Esophagus squamous epithelium (tissue), 5 donors: ENCODE measurements at regions not wholly inside any gene's neighbourhood (a gene's known extent, or its start where the extent isn't known, plus 50 kb on each side); places are given as distances from the start of the nearest gene placed in this dataset.

Experiments used
- DNase-seq: peaks from one replicate; lab custom pipeline; 2025; lab: John Stamatoyannopoulos, UW
- H3K27ac ChIP-seq, 4 donors: fragments of 200-600 bp; sonication (generic); one replicate each; pipeline ENCODE4 v1.5.1; 2016 to 2019; ENCODE audit warnings: mild to moderate bottlenecking in 1 of 4
- H3K27me3 ChIP-seq, 4 donors: fragments of 200-600 bp; sonication (generic); 1 replicate in 3 of 4; 2 replicates in 1 of 4; pipeline versions ENCODE4 v1.5.1 to v1.6.0; 2017 to 2021; ENCODE audit warnings: antibody characterized with exemption in 1 of 4
- H3K36me3 ChIP-seq, 3 donors: fragments of 200-600 bp; sonication (generic); one replicate each; pipeline ENCODE4 v1.5.1; 2016 to 2019
- H3K4me1 ChIP-seq, 3 donors: fragments of 200-600 bp; sonication (generic); one replicate each; pipeline ENCODE4 v1.5.1; 2017 to 2019
- H3K4me3 ChIP-seq, 4 donors: fragments of 200-600 bp; sonication (generic); 1 replicate in 3 of 4; 2 replicates in 1 of 4; pipeline ENCODE4 v1.5.1; 2016 to 2019; ENCODE audit warnings: mild to moderate bottlenecking in 2 of 4, moderate library complexity in 1 of 4
- H3K9me3 ChIP-seq, 3 donors: fragments of 200-600 bp; sonication (generic); one replicate each; pipeline ENCODE4 v1.5.1; 2016 to 2019
- POLR2A ChIP-seq, 4 donors: fragments of 450-650 bp; IDR thresholded peaks; one replicate each; pipeline ENCODE4 v1.6.1; 2017; ENCODE audit warnings: antibody characterized with exemption in 4 of 4, mild to moderate bottlenecking in 4 of 4, moderate library complexity in 3 of 4
- WGBS, 2 donors: methylation state at CpG; one replicate each; pipeline ENCODE4 v1.1.5; 2018; 5-methylcytosine and 5-hydroxymethylcytosine counted together
- intact Hi-C: fragments of 100-400 bp; cut with DNase I; formaldehyde crosslinking; loops from one replicate; pipeline ENCODE4 v1.15.0; 2022
- TF ChIP-seq, protein P1 (sequence below), 6 experiments: fragments of 450-650 bp in 4 of 6; fragments of 200-600 bp in 2 of 6; sonication (generic) in 2 of 6; IDR thresholded peaks; one replicate each; pipeline ENCODE4 v1.5.1; 2016 to 2019; ENCODE audit warnings: antibody characterized with exemption in 6 of 6, mild to moderate bottlenecking in 4 of 6, moderate library complexity in 4 of 6
- donor health status: DM: yes; HTN: yes; CAD: no.

DNA sequence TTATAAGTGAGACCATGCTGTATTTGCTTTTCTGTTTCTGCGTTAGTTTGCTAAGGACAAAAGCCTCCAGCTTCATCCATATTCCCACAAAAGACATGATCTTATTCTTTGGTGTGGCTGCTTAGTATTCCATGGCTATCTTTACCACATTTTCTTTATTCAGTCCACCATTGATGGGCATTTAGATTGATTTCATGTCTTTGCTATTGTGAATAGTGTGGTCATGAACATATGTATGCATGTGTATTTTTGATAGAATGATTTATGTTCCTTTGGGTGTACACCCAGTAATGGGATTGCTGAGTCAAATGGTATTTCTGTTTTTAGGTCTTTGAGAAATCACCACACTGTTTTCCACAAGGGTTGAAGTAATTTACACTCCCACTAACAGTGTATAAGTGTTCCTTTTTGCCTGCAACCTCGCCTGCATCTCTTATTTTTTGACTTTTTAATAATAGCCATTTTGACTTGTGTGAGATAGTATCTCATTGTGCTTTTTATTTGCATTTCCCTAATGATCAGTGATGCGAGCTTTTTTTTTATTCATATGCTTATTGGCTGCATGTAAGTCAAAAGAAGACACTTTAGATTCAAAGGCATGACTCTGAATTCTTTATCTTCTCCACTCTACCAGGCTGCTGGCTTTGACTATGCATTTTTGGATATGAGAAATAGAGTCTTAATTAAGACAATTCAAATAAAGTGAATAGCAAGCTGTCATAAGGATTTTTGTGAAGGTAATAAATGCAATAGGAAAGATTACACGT lies 183.3 kb upstream of the SYNPR start:
- DNase-seq: no peak
- WGBS, 2 donors: 42 to 58% methylated on average over 4 of the region's 4 CpGs
- H3K27me3 ChIP-seq: no peaks in the 10 kb centered on the region
- no peaks in the 10 kb centered on the region for H3K4me1 ChIP-seq
- H3K4me3 ChIP-seq: no peak overlapping the region
- no peak overlapping the region for H3K27ac ChIP-seq
- H3K36me3 ChIP-seq: no peaks in the 10 kb centered on the region
- H3K9me3 ChIP-seq: no peaks in the 10 kb centered on the region
- intact Hi-C loops: no loop called here
- TF ChIP-seq, protein P1, sequence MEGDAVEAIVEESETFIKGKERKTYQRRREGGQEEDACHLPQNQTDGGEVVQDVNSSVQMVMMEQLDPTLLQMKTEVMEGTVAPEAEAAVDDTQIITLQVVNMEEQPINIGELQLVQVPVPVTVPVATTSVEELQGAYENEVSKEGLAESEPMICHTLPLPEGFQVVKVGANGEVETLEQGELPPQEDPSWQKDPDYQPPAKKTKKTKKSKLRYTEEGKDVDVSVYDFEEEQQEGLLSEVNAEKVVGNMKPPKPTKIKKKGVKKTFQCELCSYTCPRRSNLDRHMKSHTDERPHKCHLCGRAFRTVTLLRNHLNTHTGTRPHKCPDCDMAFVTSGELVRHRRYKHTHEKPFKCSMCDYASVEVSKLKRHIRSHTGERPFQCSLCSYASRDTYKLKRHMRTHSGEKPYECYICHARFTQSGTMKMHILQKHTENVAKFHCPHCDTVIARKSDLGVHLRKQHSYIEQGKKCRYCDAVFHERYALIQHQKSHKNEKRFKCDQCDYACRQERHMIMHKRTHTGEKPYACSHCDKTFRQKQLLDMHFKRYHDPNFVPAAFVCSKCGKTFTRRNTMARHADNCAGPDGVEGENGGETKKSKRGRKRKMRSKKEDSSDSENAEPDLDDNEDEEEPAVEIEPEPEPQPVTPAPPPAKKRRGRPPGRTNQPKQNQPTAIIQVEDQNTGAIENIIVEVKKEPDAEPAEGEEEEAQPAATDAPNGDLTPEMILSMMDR (IDR thresholded peaks at IDR 0.05): no peak
- no peak for TF ChIP-seq POLR2A (IDR thresholded peaks at IDR 0.05)

DNA sequence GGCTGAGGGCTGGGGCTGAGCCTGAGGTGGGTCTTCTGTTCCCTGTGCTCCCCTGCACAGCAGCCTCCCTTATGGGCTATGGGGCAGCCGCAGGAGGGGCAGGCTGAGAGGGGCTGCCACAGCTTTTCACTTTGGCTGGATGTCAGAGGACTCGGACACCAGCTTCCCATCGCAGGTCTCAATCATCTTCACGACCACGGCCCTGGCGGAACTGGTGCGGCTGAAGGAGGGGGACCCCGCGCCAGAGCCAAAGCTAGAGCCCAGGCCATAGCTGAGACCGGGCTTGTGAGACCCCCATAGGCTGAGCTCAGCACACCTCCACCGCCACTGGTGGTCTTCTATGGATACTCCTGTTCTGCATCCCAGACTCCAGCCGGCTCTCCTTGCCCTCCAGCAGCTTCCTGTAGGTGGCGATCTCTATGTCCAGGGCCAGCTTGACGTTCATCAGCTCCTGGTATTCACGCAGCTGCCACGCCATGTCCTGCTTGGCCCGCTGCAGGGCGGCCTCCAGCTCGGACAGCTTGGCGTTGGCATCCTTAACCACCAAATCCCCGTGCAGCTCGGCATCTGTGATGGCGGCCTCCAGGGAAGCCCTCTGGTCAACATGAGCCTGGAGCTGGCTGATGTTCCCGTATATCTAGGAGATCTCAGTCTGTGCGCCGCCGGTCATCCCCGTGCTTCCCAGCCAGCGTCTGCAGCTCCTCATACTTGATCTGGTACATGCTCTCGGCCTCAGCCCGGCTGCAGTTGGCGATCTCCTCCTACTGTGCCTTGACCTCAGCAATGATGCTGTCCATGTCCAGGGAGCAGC lies 181.7 kb upstream of the SYNPR start:
- TF ChIP-seq, protein P1 (IDR thresholded peaks at IDR 0.05): no peak
- TF ChIP-seq POLR2A (IDR thresholded peaks at IDR 0.05): no peak
- Histone ChIP-seq H3K27me3 (no peaks in the 10 kb centered on the region), H3K9me3 (no peaks in the 10 kb centered on the region), H3K4me3 (no peak overlapping the region), H3K36me3 (no peaks in the 10 kb centered on the region), H3K4me1 (no peaks in the 10 kb centered on the region), H3K27ac (no peak overlapping the region)
- WGBS, 2 donors: 85 to 93% methylated on average over 15 to 19 of the region's 32 CpGs
- no peak for DNase-seq
- intact Hi-C loops: no loop called here

DNA sequence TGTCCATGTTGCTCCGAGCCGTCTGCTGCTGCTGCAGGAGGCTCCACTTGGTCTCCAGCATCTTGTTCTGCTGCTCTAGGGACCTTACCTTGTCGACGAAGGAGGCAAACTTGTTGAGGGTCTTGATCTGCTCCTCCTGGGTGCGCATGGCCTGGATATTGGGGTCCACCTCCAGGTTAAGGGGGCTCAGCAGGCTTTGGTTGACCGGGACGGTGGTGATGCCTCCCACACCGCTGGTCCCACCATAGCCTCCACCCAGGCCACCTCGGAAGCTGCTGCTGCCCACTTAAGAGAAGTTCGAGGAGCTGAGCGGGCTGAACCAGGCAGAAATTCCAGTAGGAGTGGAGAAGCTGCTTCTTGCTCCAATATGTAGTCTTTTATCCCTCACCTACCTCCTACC lies 180.7 kb upstream of the SYNPR start:
- 85 to 89% methylated on average over 8 of the region's 11 CpGs for WGBS, 2 donors
- no peaks in the 10 kb centered on the region for H3K27me3 ChIP-seq
- intact Hi-C loops: no loop called here
- DNase-seq: no peak
- no peaks in the 10 kb centered on the region for H3K9me3 ChIP-seq
- no peaks in the 10 kb centered on the region for H3K36me3 ChIP-seq
- TF ChIP-seq, protein P1 (IDR thresholded peaks at IDR 0.05): no peak
- no peak for TF ChIP-seq POLR2A (IDR thresholded peaks at IDR 0.05)
- H3K4me1 ChIP-seq: no peaks in the 10 kb centered on the region
- H3K4me3 ChIP-seq: no peak overlapping the region
- no peak overlapping the region for H3K27ac ChIP-seq

GRCh38 chr3:63116922-63117321 lies 161.2 kb upstream of the SYNPR start:
- no peak for TF ChIP-seq POLR2A (IDR thresholded peaks at IDR 0.05)
- TF ChIP-seq, protein P1 (IDR thresholded peaks at IDR 0.05): no peak
- no peaks in the 10 kb centered on the region for H3K9me3 ChIP-seq
- no peak overlapping the region for H3K4me3 ChIP-seq
- no peak for DNase-seq
- H3K27me3 ChIP-seq: no peaks in the 10 kb centered on the region
- WGBS, 2 donors: 66 to 67% methylated on average over 3 of the region's 3 CpGs
- no peaks in the 10 kb centered on the region for H3K4me1 ChIP-seq
- no peak overlapping the region for H3K27ac ChIP-seq
- no peaks in the 10 kb centered on the region for H3K36me3 ChIP-seq
- intact Hi-C loops: no loop called here

GRCh38 chr3:63124090-63124489 lies 154.0 kb upstream of the SYNPR start:
- Histone ChIP-seq H3K4me1 (no peaks in the 10 kb centered on the region), H3K27ac (no peak overlapping the region), H3K9me3 (no peaks in the 10 kb centered on the region), H3K36me3 (no peaks in the 10 kb centered on the region), H3K27me3 (no peaks in the 10 kb centered on the region), H3K4me3 (no peak overlapping the region)
- no peak for TF ChIP-seq POLR2A (IDR thresholded peaks at IDR 0.05)
- TF ChIP-seq, protein P1 (IDR thresholded peaks at IDR 0.05): no peak
- DNase-seq: no peak
- intact Hi-C loops: no loop called here
- 33 to 47% methylated on average over 2 to 3 of the region's 3 CpGs for WGBS, 2 donors
